Trophoblast cell (in vitro differentiated cells and primary cell): ENCODE measurements at regions not wholly inside any gene's neighbourhood (a gene's known extent, or its start where the extent isn't known, plus 50 kb on each side); places are given as distances from the start of the nearest gene placed in this dataset.
"Not testable (repeated sequence)": the region's sequence is repeated elsewhere in the genome, so short reads cannot be mapped to it uniquely, and the experiment has no call there.

Experiments used
- DNase-seq, 2 donors: peaks; one replicate each; pipeline ENCODE4 v3.0.0-alpha.2; 2016
- H2AFZ ChIP-seq: 2 replicates; pipeline ENCODE4 v1.6.1; 2013; ENCODE audit warnings: low read length, moderate library complexity, mild to moderate bottlenecking; ENCODE audit not compliant: insufficient read depth, poor library complexity
- H2AK5ac ChIP-seq: 2 replicates; pipeline ENCODE4 v1.6.1; 2013; ENCODE audit warnings: mild to moderate bottlenecking, low read length
- H2BK120ac ChIP-seq: 2 replicates; pipeline ENCODE4 v1.6.1; 2013; ENCODE audit warnings: low read length, mild to moderate bottlenecking, moderate library complexity; ENCODE audit not compliant: insufficient read depth, poor library complexity
- H2BK12ac ChIP-seq: 2 replicates; pipeline ENCODE4 v1.6.1; 2013; ENCODE audit warnings: mild to moderate bottlenecking, low read length, moderate library complexity
- H2BK5ac ChIP-seq: 2 replicates; pipeline ENCODE4 v1.6.1; 2013; ENCODE audit warnings: low read length, low read depth, moderate library complexity, mild to moderate bottlenecking; ENCODE audit not compliant: poor library complexity
- H3K14ac ChIP-seq: 2 replicates; pipeline ENCODE4 v1.6.1; 2013; ENCODE audit warnings: mild to moderate bottlenecking, low read length
- H3K18ac ChIP-seq: 2 replicates; pipeline ENCODE4 v1.6.1; 2013; ENCODE audit warnings: mild to moderate bottlenecking, low read length
- H3K23ac ChIP-seq: 2 replicates; pipeline ENCODE4 v1.6.1; 2013; ENCODE audit warnings: low read length
- H3K27ac ChIP-seq: 2 replicates; pipeline ENCODE4 v1.5.1; 2013; ENCODE audit warnings: low read depth, mild to moderate bottlenecking, inconsistent platforms, low read length, moderate library complexity
- H3K27me3 ChIP-seq: 2 replicates; pipeline ENCODE4 v1.6.1; 2013; ENCODE audit warnings: inconsistent platforms, mild to moderate bottlenecking, low read length, moderate library complexity; ENCODE audit not compliant: insufficient read depth
- H3K36me3 ChIP-seq, 2 experiments: 1 replicate in 1 of 2; 2 replicates in 1 of 2; pipeline ENCODE4 v1.6.1; 2013; ENCODE audit warnings: low read length in 2 of 2, mild to moderate bottlenecking in 2 of 2, moderate library complexity in 1 of 2; ENCODE audit not compliant: insufficient read depth in 2 of 2, control insufficient read depth in 1 of 2
- H3K4ac ChIP-seq: 2 replicates; pipeline ENCODE4 v1.6.1; 2013; ENCODE audit warnings: low read depth, mild to moderate bottlenecking, low read length, moderate library complexity
- H3K4me1 ChIP-seq, 2 experiments: 1 replicate in 1 of 2; 2 replicates in 1 of 2; pipeline ENCODE4 v1.6.1; 2013; ENCODE audit warnings: low read length in 2 of 2, mild to moderate bottlenecking in 2 of 2, moderate library complexity in 1 of 2; ENCODE audit not compliant: insufficient read depth in 2 of 2, control insufficient read depth in 1 of 2
- H3K4me2 ChIP-seq: 2 replicates; pipeline ENCODE4 v1.6.1; 2013; ENCODE audit warnings: inconsistent platforms, mild to moderate bottlenecking, low read length, moderate library complexity
- H3K4me3 ChIP-seq: 2 replicates; pipeline ENCODE4 v1.5.1; 2013; ENCODE audit warnings: mild to moderate bottlenecking, low read depth, low read length, inconsistent platforms
- H3K79me1 ChIP-seq: one replicate; pipeline ENCODE4 v1.6.1; 2013; ENCODE audit warnings: low read length
- H3K79me2 ChIP-seq: 2 replicates; pipeline ENCODE4 v1.6.1; 2013; ENCODE audit warnings: low read length, mild to moderate bottlenecking; ENCODE audit not compliant: control insufficient read depth, insufficient read depth, poor library complexity
- H3K9ac ChIP-seq: 2 replicates; pipeline ENCODE4 v1.6.1; 2013; ENCODE audit warnings: mild to moderate bottlenecking, low read length
- H3K9me3 ChIP-seq: 2 replicates; pipeline ENCODE4 v1.6.1; 2013; ENCODE audit warnings: low read depth, mild to moderate bottlenecking, control low read depth, inconsistent platforms, low read length; ENCODE audit not compliant: insufficient read depth
- H4K12ac ChIP-seq: 2 replicates; pipeline ENCODE4 v1.6.1; 2013; ENCODE audit warnings: low read depth, mild to moderate bottlenecking, low read length, moderate library complexity
- H4K8ac ChIP-seq: 2 replicates; pipeline ENCODE4 v1.6.1; 2013; ENCODE audit warnings: low read depth, mild to moderate bottlenecking, low read length, moderate library complexity
- H4K91ac ChIP-seq: one replicate; pipeline ENCODE4 v1.6.1; 2013; ENCODE audit warnings: low read depth, mild to moderate bottlenecking, low read length, moderate library complexity
- WGBS: extraction: QIAGEN DNeasy Blood & Tissue Kit; methylation state at CpG from one replicate; pipeline ENCODE4 v1.1.7; 2013; ENCODE audit warnings: missing lambda C conversion rate; ENCODE audit not compliant: insufficient read length, insufficient coverage; ENCODE audit errors: extremely low coverage; 5-methylcytosine and 5-hydroxymethylcytosine counted together

GRCh38 chr2:87675487-87675886 lies 72.4 kb upstream of the PLGLB2 start:
- not testable (repeated sequence) for H3K4ac ChIP-seq, H2AK5ac ChIP-seq, DNase-seq, H2BK5ac ChIP-seq, H4K12ac ChIP-seq, H3K9me3 ChIP-seq, H3K4me2 ChIP-seq, H3K18ac ChIP-seq, H3K79me2 ChIP-seq, H2BK12ac ChIP-seq, H3K27me3 ChIP-seq, H3K4me3 ChIP-seq, H4K91ac ChIP-seq, H3K4me1 ChIP-seq, H3K14ac ChIP-seq, H3K79me1 ChIP-seq, H2BK120ac ChIP-seq, H2AFZ ChIP-seq, H3K36me3 ChIP-seq, H4K8ac ChIP-seq, H3K27ac ChIP-seq, H3K23ac ChIP-seq, H3K9ac ChIP-seq
- no CpG with 5 or more reads among the region's 7 CpGs for whole genome bisulfite sequencing

- H3K9ac ChIP-seq, H2AFZ ChIP-seq, H3K4ac ChIP-seq, H2AK5ac ChIP-seq, H3K27me3 ChIP-seq, H3K18ac ChIP-seq, H2BK120ac ChIP-seq, H3K23ac ChIP-seq, H3K14ac ChIP-seq, H3K9me3 ChIP-seq, DNase-seq, H2BK12ac ChIP-seq, H3K27ac ChIP-seq, H3K4me1 ChIP-seq, H4K12ac ChIP-seq, H3K79me1 ChIP-seq, H4K91ac ChIP-seq, H3K79me2 ChIP-seq, H4K8ac ChIP-seq, H2BK5ac ChIP-seq, H3K4me2 ChIP-seq, H3K4me3 ChIP-seq, H3K36me3 ChIP-seq: not testable (repeated sequence)
- WGBS: no CpG with 5 or more reads among the region's 5 CpGs
These were observed 70.4 kb upstream of the PLGLB2 start for GRCh38 chr2:87677421-87677923.

- not testable (repeated sequence) for H3K4me3 ChIP-seq, H3K18ac ChIP-seq, H2BK12ac ChIP-seq, H4K8ac ChIP-seq, H3K79me2 ChIP-seq, H3K9me3 ChIP-seq, H3K27ac ChIP-seq, H2AFZ ChIP-seq, H3K14ac ChIP-seq, H2BK5ac ChIP-seq, H3K4ac ChIP-seq, H3K9ac ChIP-seq, H3K79me1 ChIP-seq, DNase-seq, H3K4me1 ChIP-seq, H3K4me2 ChIP-seq, H3K23ac ChIP-seq, H4K12ac ChIP-seq, H2AK5ac ChIP-seq, H3K27me3 ChIP-seq, H4K91ac ChIP-seq, H3K36me3 ChIP-seq, H2BK120ac ChIP-seq
- WGBS: no CpG with 5 or more reads among the region's 6 CpGs
These were observed 69.1 kb upstream of the PLGLB2 start for GRCh38 chr2:87678742-87679173.

GRCh38 chr2:87679950-87680349 lies 67.9 kb upstream of the PLGLB2 start:
- not testable (repeated sequence) for H3K79me1 ChIP-seq, H4K8ac ChIP-seq, H3K9me3 ChIP-seq, H2AK5ac ChIP-seq, H3K18ac ChIP-seq, H3K9ac ChIP-seq, H4K91ac ChIP-seq, H3K14ac ChIP-seq, H4K12ac ChIP-seq, H3K4me1 ChIP-seq, H3K4ac ChIP-seq, H3K23ac ChIP-seq, H3K27ac ChIP-seq, DNase-seq, H3K4me3 ChIP-seq, H3K79me2 ChIP-seq, H2BK5ac ChIP-seq, H3K36me3 ChIP-seq, H3K4me2 ChIP-seq, H2BK12ac ChIP-seq, H2BK120ac ChIP-seq, H3K27me3 ChIP-seq, H2AFZ ChIP-seq
- WGBS: no CpG with 5 or more reads among the region's 4 CpGs
